ENCODE measurements at regions not wholly inside any gene's neighbourhood (a gene's known extent, or its start where the extent isn't known, plus 50 kb on each side); places are given as distances from the start of the nearest gene placed in this dataset.

GRCh38 chr11:129280027-129280811 lies 88.1 kb upstream of the ARHGAP32 start:
- TF ChIP-seq, protein P1, sequence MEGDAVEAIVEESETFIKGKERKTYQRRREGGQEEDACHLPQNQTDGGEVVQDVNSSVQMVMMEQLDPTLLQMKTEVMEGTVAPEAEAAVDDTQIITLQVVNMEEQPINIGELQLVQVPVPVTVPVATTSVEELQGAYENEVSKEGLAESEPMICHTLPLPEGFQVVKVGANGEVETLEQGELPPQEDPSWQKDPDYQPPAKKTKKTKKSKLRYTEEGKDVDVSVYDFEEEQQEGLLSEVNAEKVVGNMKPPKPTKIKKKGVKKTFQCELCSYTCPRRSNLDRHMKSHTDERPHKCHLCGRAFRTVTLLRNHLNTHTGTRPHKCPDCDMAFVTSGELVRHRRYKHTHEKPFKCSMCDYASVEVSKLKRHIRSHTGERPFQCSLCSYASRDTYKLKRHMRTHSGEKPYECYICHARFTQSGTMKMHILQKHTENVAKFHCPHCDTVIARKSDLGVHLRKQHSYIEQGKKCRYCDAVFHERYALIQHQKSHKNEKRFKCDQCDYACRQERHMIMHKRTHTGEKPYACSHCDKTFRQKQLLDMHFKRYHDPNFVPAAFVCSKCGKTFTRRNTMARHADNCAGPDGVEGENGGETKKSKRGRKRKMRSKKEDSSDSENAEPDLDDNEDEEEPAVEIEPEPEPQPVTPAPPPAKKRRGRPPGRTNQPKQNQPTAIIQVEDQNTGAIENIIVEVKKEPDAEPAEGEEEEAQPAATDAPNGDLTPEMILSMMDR (IDR thresholded peaks at IDR 0.05), result no peak
- TF ChIP-seq POLR2A (IDR thresholded peaks at IDR 0.05), result no peak

All from heart left ventricle (tissue), 13 donors.